H9 (cell line): ENCODE measurements at regions not wholly inside any gene's neighbourhood (a gene's known extent, or its start where the extent isn't known, plus 50 kb on each side); places are given as distances from the start of the nearest gene placed in this dataset.

Experiments used
- DNase-seq: peaks from one replicate; pipeline ENCODE4 v3.0.0-alpha.2; 2017
- H2AFZ ChIP-seq: one replicate; pipeline ENCODE4 v1.6.1; 2013; ENCODE audit warnings: mild to moderate bottlenecking, low read length, control low read depth, moderate library complexity
- H2AK5ac ChIP-seq: 2 replicates; pipeline ENCODE4 v1.6.1; 2013; ENCODE audit warnings: low read length, control low read depth, mixed read lengths; ENCODE audit not compliant: insufficient read length
- H2BK120ac ChIP-seq: one replicate; pipeline ENCODE4 v1.6.1; 2013; ENCODE audit warnings: low read depth, mild to moderate bottlenecking, low read length, control low read depth, inconsistent platforms; ENCODE audit not compliant: poor library complexity, severe bottlenecking
- H2BK12ac ChIP-seq: 2 replicates; pipeline ENCODE4 v1.6.1; 2013; ENCODE audit warnings: low read length, control low read depth, mixed read lengths, low read depth; ENCODE audit not compliant: insufficient read length
- H2BK15ac ChIP-seq: 2 replicates; pipeline ENCODE4 v1.6.1; 2013; ENCODE audit warnings: low read depth, low read length, control low read depth
- H2BK20ac ChIP-seq: one replicate; pipeline ENCODE4 v1.6.1; 2013; ENCODE audit warnings: low read depth, mild to moderate bottlenecking, low read length, control low read depth, inconsistent platforms; ENCODE audit not compliant: poor library complexity, severe bottlenecking
- H2BK5ac ChIP-seq: 2 replicates; pipeline ENCODE4 v1.6.1; 2013; ENCODE audit warnings: low read length, control low read depth, mixed read lengths; ENCODE audit not compliant: insufficient read length
- H3K14ac ChIP-seq: 2 replicates; pipeline ENCODE4 v1.6.1; 2013; ENCODE audit warnings: low read length, control low read depth; ENCODE audit not compliant: insufficient read depth
- H3K18ac ChIP-seq: 2 replicates; pipeline ENCODE4 v1.6.1; 2013; ENCODE audit warnings: low read depth, mild to moderate bottlenecking, mixed read lengths, low read length, control low read depth; ENCODE audit not compliant: insufficient read length
- H3K23ac ChIP-seq: 2 replicates; pipeline ENCODE4 v1.6.1; 2013; ENCODE audit warnings: low read length, control low read depth, mixed read lengths, low read depth; ENCODE audit not compliant: insufficient read length
- H3K23me2 ChIP-seq: 2 replicates; pipeline ENCODE4 v1.6.1; 2013; ENCODE audit warnings: low read depth, mild to moderate bottlenecking, mixed read lengths, low read length, control low read depth; ENCODE audit not compliant: insufficient read length, poor library complexity, severe bottlenecking
- H3K27ac ChIP-seq: 2 replicates; pipeline ENCODE4 v1.5.1; 2013; ENCODE audit warnings: low read length, control low read depth, mixed read lengths, low read depth; ENCODE audit not compliant: insufficient read length
- H3K27me3 ChIP-seq: 2 replicates; pipeline ENCODE4 v1.6.1; 2013; ENCODE audit warnings: low read length, control low read depth, inconsistent platforms; ENCODE audit not compliant: insufficient read depth
- H3K4ac ChIP-seq: 2 replicates; pipeline ENCODE4 v1.6.1; 2013; ENCODE audit warnings: low read depth, mild to moderate bottlenecking, control low read depth, inconsistent platforms, low read length, moderate library complexity
- H3K4me1 ChIP-seq: 2 replicates; pipeline ENCODE4 v1.6.1; 2013; ENCODE audit warnings: low read length, control low read depth, inconsistent platforms; ENCODE audit not compliant: insufficient read depth
- H3K4me2 ChIP-seq: 2 replicates; pipeline ENCODE4 v1.6.1; 2013; ENCODE audit warnings: low read length, control low read depth, mixed read lengths; ENCODE audit not compliant: insufficient read length, insufficient read depth
- H3K56ac ChIP-seq: 2 replicates; pipeline ENCODE4 v1.6.1; 2013; ENCODE audit warnings: low read depth, mild to moderate bottlenecking, mixed read lengths, low read length, control low read depth; ENCODE audit not compliant: insufficient read length
- H3K79me1 ChIP-seq: 2 replicates; pipeline ENCODE4 v1.6.1; 2013; ENCODE audit warnings: low read depth, mild to moderate bottlenecking, moderate library complexity, low read length, control low read depth, inconsistent platforms; ENCODE audit not compliant: insufficient read depth, poor library complexity, severe bottlenecking
- H3K79me2 ChIP-seq: 2 replicates; pipeline ENCODE4 v1.6.1; 2013; ENCODE audit warnings: low read length, control low read depth, inconsistent platforms; ENCODE audit not compliant: insufficient read depth
- H3K9ac ChIP-seq: 2 replicates; pipeline ENCODE4 v1.6.1; 2013; ENCODE audit warnings: low read length, control low read depth, mixed read lengths; ENCODE audit not compliant: insufficient read length; ENCODE audit errors: extremely low read depth
- H3K9me3 ChIP-seq: one replicate; pipeline ENCODE4 v1.6.1; 2013; ENCODE audit warnings: low read depth, low read length, inconsistent platforms; ENCODE audit not compliant: control insufficient read depth
- H3T11ph ChIP-seq: one replicate; pipeline ENCODE4 v1.6.1; 2013; ENCODE audit warnings: mild to moderate bottlenecking, low read length, control low read depth, inconsistent platforms
- H4K20me1 ChIP-seq: one replicate; pipeline ENCODE4 v1.6.1; 2013; ENCODE audit not compliant: control insufficient read depth, insufficient read length, insufficient read depth
- H4K5ac ChIP-seq: 2 replicates; pipeline ENCODE4 v1.6.1; 2013; ENCODE audit warnings: low read depth, mild to moderate bottlenecking, mixed read lengths, low read length, control low read depth; ENCODE audit not compliant: insufficient read length
- H4K8ac ChIP-seq: replicated peaks from 2 replicates; pipeline ENCODE4 v1.6.1; 2013; ENCODE audit warnings: low read length, control low read depth, mixed read lengths, low read depth; ENCODE audit not compliant: insufficient read length
- H4K91ac ChIP-seq: 2 replicates; pipeline ENCODE4 v1.6.1; 2013; ENCODE audit warnings: low read depth, mild to moderate bottlenecking, moderate library complexity, mixed read lengths, low read length, control low read depth; ENCODE audit not compliant: insufficient read length
- H3K27ac Mint-ChIP-seq, 3 experiments: 2 replicates in 2 of 3; 3 replicates in 1 of 3; pipeline ENCODE4 v1.8.0; 2020 to 2021; ENCODE audit warnings: mixed read lengths in 3 of 3, mild to moderate bottlenecking in 1 of 3, moderate library complexity in 1 of 3
- H3K27me3 Mint-ChIP-seq: 2 replicates; pipeline ENCODE4 v1.8.0; 2021; ENCODE audit warnings: low read depth, mild to moderate bottlenecking, moderate library complexity, mixed read lengths
- H3K36me3 Mint-ChIP-seq, 3 experiments: 2 replicates in 2 of 3; 3 replicates in 1 of 3; pipeline ENCODE4 v1.8.0; 2020 to 2021; ENCODE audit warnings: low read depth in 3 of 3, mixed read lengths in 3 of 3; ENCODE audit not compliant: insufficient read depth in 1 of 3
- H3K4me1 Mint-ChIP-seq, 2 experiments: 2 replicates each; pipeline ENCODE4 v1.8.0; 2020; ENCODE audit warnings: mixed read lengths in 2 of 2
- H3K4me3 Mint-ChIP-seq, 2 experiments: 2 replicates in 1 of 2; 3 replicates in 1 of 2; pipeline ENCODE4 v1.8.0; 2020 to 2021; ENCODE audit warnings: mild to moderate bottlenecking in 2 of 2, mixed read lengths in 2 of 2, moderate library complexity in 1 of 2
- H3K9me3 Mint-ChIP-seq, 2 experiments: 2 replicates in 1 of 2; 3 replicates in 1 of 2; pipeline ENCODE4 v1.8.0; 2020; ENCODE audit warnings: mild to moderate bottlenecking in 2 of 2, mixed read lengths in 2 of 2, moderate library complexity in 1 of 2
- CTCF ChIP-seq: fragments of 200-600 bp; sonication (generic); conservative IDR thresholded peaks from 3 replicates; pipeline ENCODE4 v1.8.0; 2021; ENCODE audit warnings: antibody characterized with exemption, mild to moderate bottlenecking
- WGBS: extraction: QIAGEN DNeasy Blood & Tissue Kit; methylation state at CpG from one replicate; pipeline ENCODE4 v1.1.7; 2013; ENCODE audit warnings: missing lambda C conversion rate, low lambda C conversion rate, mixed read lengths; ENCODE audit not compliant: insufficient read length; ENCODE audit errors: extremely low coverage; 5-methylcytosine and 5-hydroxymethylcytosine counted together

GRCh38 chr1:207218512-207219362 lies 102.7 kb upstream of the CD55 start:
- Histone ChIP-seq H4K5ac (no peak overlapping the region), H3K4me2 (no peak overlapping the region), H2AK5ac (no peak overlapping the region), H2BK120ac (no peak overlapping the region), H2AFZ (no peak overlapping the region), H3K79me1 (no peaks in the 10 kb centered on the region), H3K9ac (no peak overlapping the region), H3K56ac (no peak overlapping the region), H3K23ac (no peak overlapping the region), H2BK5ac (no peak overlapping the region), H3K4ac (no peak overlapping the region), H3K9me3 (no peaks in the 10 kb centered on the region), H4K8ac (no peak overlapping the region), H3K27me3 (no peaks in the 10 kb centered on the region), H2BK20ac (no peak overlapping the region), H3K14ac (no peak overlapping the region), H3K23me2 (no peaks in the 10 kb centered on the region), H3K18ac (no peak overlapping the region), H3T11ph (no peak overlapping the region), H4K91ac (no peak overlapping the region), H3K4me1 (no peaks in the 10 kb centered on the region; the same call in 1 of the 2 replicates), H3K79me2 (no peaks in the 10 kb centered on the region), H3K27ac (no peak overlapping the region), H2BK12ac (no peak overlapping the region), H4K20me1 (no peaks in the 10 kb centered on the region), H2BK15ac (no peak overlapping the region)
- Mint-ChIP-seq H3K4me1 (peaks cover 33 to 37% of the 10 kb centered on the region in 2 experiments), H3K4me3 (no peak overlapping the region), H3K27ac (no peak overlapping the region; a peak in 1 of 7 replicates), H3K9me3 (peaks cover 10 to 14% of the 10 kb centered on the region in 2 experiments), H3K27me3 (no peaks in the 10 kb centered on the region), H3K36me3 (peaks cover 2 to 9% (median 2%) of the 10 kb centered on the region in 3 experiments; a peak in 3 of 7 replicates)
- no peak for DNase-seq
- no peak for TF ChIP-seq CTCF
- no CpG with 5 or more reads among the region's 6 CpGs for WGBS
